ENCODE measurements at regions not wholly inside any gene's neighbourhood (a gene's known extent, or its start where the extent isn't known, plus 50 kb on each side); places are given as distances from the start of the nearest gene placed in this dataset.

- no peak overlapping the region for H3K4me3 ChIP-seq (ENCODE audit: low read depth in 1 of 3, low read length in 3 of 3)
- no peaks in the 10 kb centered on the region for H3K27me3 ChIP-seq (ENCODE audit: control insufficient read depth in 4 of 4, insufficient read depth in 4 of 4, low read length in 3 of 4)
- no peaks in the 10 kb centered on the region for H3K9me3 ChIP-seq (ENCODE audit: control insufficient read depth in 4 of 4, low read length in 3 of 4)
- H3K27ac ChIP-seq (ENCODE audit: low read depth in 1 of 2, low read length in 2 of 2): no peak overlapping the region
- WGBS: 82% methylated on average over 2 of the region's 2 CpGs
- no peak for DNase-seq (ENCODE audit: low spot score)
- H3K36me3 ChIP-seq (ENCODE audit: control insufficient read depth in 4 of 4, insufficient read depth in 3 of 4, low read depth in 1 of 4, low read length in 3 of 4): no peaks in the 10 kb centered on the region
- H3K9ac ChIP-seq (ENCODE audit: low read depth in 1 of 2, low read length in 2 of 2): no peak overlapping the region
- no peak for TF ChIP-seq ZBTB33 (IDR thresholded peaks at IDR 0.05)
- TF ChIP-seq NR2F2 (IDR thresholded peaks at IDR 0.05): no peak
- no peak for TF ChIP-seq CTCF (IDR thresholded peaks at IDR 0.05; ENCODE audit: low read depth, low read length, missing input control)
- no peak for TF ChIP-seq RAD21 (IDR thresholded peaks at IDR 0.05)
- no peak for TF ChIP-seq FOXA2 (IDR thresholded peaks at IDR 0.05)
- no peak for TF ChIP-seq EGR1 (IDR thresholded peaks at IDR 0.05; ENCODE audit: low read depth in 2 of 2)
- no peak for TF ChIP-seq SP1 (IDR thresholded peaks at IDR 0.05)
- no peaks in the 10 kb centered on the region for H3K4me1 ChIP-seq (ENCODE audit: control insufficient read depth in 4 of 4, insufficient read depth in 4 of 4, low read length in 3 of 4)
Observed at GRCh38 chr6:106916891-106917290, 57.6 kb downstream of the CD24 start.

- TF ChIP-seq CTCF (IDR thresholded peaks at IDR 0.05; ENCODE audit: low read depth, low read length, missing input control) (no peak), GABPA (IDR thresholded peaks at IDR 0.05 in 1 of 2, conservative IDR thresholded peaks at IDR 0.05 in 1 of 2) (no peak), TAF1 (conservative IDR thresholded peaks at IDR 0.05) (no peak), NR2F2 (IDR thresholded peaks at IDR 0.05) (no peak), HNF4A (conservative IDR thresholded peaks at IDR 0.05) (no peak), RAD21 (IDR thresholded peaks at IDR 0.05) (no peak), HNF4G (IDR thresholded peaks at IDR 0.05) (no peak), FOXA2 (IDR thresholded peaks at IDR 0.05) (no peak), RXRA (IDR thresholded peaks at IDR 0.05) (no peak), MAX (IDR thresholded peaks at IDR 0.05) (no peak), ATF3 (IDR thresholded peaks at IDR 0.05) (no peak), FOXA1 (IDR thresholded peaks at IDR 0.05) (no peak), REST (IDR thresholded peaks at IDR 0.05) (no peak), SP1 (IDR thresholded peaks at IDR 0.05) (no peak)
- Histone ChIP-seq H3K4me1 (ENCODE audit: control insufficient read depth in 4 of 4, insufficient read depth in 4 of 4, low read length in 3 of 4) (no peaks in the 10 kb centered on the region), H3K36me3 (ENCODE audit: control insufficient read depth in 4 of 4, insufficient read depth in 3 of 4, low read depth in 1 of 4, low read length in 3 of 4) (no peaks in the 10 kb centered on the region), H3K4me3 (ENCODE audit: low read depth in 1 of 3, low read length in 3 of 3) (no peak overlapping the region), H3K27me3 (ENCODE audit: control insufficient read depth in 4 of 4, insufficient read depth in 4 of 4, low read length in 3 of 4) (no peaks in the 10 kb centered on the region), H3K27ac (ENCODE audit: low read depth in 1 of 2, low read length in 2 of 2) (no peak overlapping the region), H3K9me3 (ENCODE audit: control insufficient read depth in 4 of 4, low read length in 3 of 4) (no peaks in the 10 kb centered on the region), H3K9ac (ENCODE audit: low read depth in 1 of 2, low read length in 2 of 2) (no peak overlapping the region)
- DNase-seq (ENCODE audit: low spot score): no peak
- WGBS: 89% methylated on average over 5 of the region's 5 CpGs
Observed at GRCh38 chr6:106913676-106914280, 60.8 kb downstream of the CD24 start.
